NCI-H128 (cell line): ENCODE measurements at regions not wholly inside any gene's neighbourhood (a gene's known extent, or its start where the extent isn't known, plus 50 kb on each side); places are given as distances from the start of the nearest gene placed in this dataset.

Experiments
- DNase-seq: peaks from one replicate; lab custom pipeline; 2025; ENCODE audit not compliant: unreplicated experiment; lab: John Stamatoyannopoulos, UW

DNA sequence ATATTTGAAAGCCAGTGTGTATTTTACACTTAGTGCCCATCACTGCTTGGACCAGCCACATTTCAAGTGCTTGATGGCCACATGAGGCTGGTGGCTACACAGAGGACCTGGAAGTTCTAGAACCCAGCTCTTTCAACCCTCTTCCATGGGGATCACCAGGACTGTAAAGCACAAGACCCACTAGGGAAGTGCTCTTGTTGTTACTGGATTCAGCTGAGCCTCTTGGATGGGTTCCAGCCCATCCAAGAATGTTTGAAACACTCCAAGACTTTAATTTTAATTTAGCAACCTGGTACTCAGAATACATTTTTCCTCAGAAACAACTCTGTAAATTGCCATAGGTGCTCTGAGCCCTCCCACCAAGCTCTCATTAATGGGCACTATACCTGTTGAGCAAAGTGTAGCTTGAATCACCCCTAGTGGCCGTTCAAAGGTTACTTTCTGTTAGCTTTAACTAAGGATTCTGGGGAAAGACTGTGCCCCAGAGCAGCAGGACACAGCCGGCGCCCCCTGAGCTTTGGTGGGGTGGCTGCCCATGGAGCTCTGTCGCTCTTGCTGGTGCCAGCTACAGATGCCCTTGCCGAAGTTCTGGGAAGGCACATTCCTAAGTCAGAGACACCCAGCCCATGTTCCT lies 212.4 kb downstream of the HSD17B3 start:
- no peak for DNase-seq

DNA sequence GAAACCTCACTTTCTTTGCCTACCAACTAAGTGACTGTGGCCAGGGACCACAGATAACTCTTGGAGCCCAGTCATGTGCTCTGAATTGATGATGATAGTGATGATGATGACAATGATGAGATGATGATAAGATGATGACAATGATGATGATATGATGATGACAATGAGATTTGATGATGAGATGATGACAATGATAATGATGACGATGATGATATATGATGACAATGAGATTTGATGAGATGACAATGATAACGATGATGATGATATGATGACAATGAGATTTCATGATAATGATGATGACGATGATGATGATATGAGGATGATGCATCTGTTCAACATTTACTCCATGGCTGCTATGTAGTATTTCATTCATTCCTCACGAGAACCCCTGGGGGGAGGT lies 213.0 kb downstream of the ERCC6L2 start:
- DNase-seq, result no peak

DNA sequence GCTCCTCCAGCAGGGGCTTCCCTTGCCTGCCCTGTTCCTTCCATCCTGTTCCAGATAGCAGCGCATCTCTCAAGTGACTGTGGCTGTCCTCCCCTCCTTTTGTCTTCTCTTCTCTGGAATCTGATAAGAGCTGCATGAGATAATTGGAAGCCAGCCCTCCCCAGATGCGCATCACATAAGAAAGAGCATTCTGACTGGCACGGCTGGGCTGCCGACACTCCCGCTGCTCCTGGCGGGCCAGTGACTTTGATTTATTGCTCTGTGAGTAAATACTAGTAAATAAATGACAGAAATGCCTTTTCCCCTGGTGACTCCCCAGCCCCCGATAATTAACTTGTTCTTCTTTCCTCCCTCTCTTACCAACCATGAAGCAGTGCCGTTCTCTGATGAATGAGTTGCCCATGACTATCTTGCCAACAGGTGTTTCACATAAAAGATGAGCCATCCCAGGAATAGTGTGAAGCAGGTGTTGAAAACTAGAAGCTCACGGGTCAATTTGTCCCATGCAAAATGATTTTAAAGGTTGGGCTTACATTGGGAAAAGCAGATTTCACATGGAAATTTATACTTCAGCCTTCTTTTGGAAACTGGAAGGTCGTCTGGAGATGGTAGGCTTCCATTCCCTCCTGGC lies 212.3 kb downstream of the ERCC6L2 start:
- DNase-seq, result no peak

DNA sequence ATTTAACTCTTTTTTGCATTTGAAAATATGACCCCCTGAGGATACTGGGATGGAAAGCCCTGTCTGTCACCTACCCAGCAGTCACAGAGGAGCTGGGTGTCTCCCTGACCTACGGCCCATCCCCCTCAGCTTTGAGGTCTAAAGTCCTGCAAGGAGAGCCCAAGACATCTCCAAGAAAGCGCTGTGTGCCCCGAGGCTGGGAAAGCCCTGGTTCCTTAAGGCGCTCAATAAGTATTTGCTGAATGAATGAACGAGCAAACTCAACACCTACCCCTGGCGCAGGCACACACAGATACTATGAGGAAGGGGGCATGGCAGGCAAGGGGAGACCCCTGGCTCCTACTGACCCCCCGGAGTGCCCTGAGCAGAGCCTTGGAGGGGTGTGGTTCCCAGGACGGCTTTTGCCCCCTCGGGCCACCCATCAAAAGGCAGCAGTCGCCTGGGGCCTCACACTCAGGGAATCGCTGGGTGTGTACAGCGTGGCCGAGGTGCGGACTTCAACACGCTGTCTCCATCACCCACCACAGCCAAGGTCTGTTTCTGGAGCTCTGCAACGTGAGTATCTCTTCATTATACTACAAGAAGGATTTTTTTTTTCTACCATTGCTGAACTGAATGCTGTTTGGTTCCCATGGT lies 211.6 kb downstream of the ERCC6L2 start:
- DNase-seq, result no peak

DNA sequence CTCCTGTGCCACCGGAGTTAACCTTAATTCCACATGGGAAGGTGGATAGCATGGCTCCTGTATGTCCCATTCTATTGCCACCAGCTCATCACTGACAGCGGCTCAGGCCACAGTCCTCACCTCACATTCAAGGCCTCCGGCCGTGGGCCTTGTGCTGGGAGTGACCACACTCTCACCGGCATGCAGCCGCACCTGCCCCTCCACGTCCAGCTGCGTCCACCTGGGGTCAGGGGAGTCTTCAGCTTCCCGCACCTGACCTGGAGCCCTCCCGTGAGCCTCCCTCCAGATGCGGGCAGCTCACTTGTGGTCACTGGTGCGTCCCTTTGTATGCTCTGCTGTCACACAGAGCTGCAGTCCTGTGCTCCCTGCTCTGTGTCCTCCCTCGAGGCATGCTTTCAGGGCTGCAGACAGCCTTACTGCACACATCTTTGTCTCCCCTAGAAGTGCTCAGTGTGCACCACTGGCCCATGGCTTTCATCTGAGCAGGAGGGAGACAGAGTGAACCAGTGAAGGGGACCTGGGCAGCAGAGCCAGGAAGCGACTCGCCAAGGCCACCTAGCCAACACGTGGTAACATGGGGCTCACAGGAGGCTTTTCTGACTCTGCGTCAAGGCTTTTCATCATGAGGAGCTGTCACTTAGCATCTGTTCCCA lies 210.1 kb downstream of the ERCC6L2 start:
- DNase-seq, result no peak

DNA sequence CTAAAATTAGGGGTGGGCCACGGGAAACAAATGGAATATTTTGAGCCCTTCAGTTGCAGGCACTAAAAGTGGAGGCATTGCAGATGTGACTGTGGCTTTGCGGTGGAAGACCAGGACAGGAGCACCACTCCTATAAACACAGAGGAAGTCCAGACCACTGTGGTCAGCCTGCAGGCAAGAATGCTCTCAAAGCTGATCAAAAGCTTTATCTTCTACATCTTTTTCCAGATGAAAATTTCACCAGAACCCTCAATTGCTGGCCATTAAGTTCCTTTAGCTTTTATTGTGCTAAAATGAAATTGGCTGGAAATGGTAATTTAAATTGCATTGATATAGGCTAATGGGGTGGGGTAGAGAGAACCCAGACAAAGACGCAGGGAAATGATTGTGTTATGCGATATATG lies 208.8 kb downstream of the ERCC6L2 start:
- no peak for DNase-seq

DNA sequence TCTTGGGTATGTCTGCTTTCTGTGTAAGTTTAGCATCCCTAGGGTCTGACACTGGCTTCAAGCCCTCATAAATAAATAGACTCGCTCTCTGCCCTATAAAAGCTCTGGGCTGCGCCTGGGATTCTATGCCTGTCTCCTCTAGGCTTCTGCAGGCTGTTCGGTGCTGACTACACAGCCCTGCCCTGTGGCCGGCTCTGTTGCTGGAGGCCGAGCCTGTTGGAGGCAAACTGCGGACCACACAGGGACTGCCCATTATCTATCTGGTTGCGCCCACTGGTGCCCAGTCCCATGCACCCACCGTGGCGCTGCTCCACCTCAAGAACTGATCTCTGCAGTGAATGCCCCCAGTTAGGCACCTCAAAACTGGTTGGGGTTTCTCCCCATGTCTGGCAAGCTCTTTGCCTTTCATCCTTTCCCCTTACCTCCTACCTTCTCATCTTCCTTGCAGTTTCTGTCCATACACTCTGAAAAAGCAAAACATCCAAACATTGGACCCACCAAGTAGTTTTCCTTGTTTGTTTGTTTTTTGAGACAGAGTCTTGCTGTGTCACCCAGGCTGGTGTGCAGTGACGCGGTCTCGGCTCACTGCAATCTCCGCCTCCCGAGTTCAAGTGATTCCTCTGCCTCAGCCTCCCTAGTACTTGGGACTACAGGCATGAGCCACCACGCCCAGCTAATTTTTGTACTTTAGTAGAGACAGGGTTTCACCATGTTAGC lies 207.2 kb downstream of the ERCC6L2 start:
- DNase-seq, result no peak

DNA sequence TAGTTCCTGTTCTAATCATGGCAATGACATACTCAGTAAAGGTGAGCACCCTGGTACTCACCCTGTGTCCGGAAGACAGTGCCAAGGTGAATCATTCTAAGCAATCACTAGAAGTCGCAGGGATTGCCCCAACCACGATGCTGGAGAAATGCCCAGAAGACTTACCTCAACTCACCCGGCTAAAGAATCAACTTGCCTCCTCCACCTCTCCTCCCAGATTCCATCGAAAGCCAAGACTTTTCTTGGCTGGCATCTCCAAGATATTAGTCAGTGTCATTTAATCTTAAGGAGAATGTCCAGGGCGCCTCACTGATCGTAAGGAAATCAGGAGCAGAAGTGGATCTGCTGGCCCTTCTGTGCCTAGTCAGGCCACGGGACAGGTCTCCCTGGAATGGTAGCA lies 204.9 kb downstream of the ERCC6L2 start:
- DNase-seq, result no peak

DNA sequence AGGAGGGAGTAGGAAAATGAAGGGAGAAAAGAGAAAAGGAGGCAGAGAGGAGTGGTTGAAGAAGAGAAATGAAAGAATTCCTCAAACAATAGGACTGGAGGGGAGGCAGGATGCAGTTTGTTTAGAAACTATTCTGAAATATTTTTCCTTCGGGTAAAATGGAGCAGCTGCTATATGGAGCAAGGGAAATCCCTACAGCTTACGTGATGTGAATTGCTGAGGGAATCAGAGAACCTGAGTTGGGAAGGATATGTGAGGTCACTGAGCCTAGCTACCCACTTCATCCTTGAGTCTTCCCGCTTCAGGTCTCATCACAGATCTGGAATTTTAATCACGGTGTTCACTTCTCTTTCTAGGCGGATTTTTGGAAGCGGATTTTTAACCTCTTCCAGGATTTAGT lies 204.3 kb downstream of the ERCC6L2 start:
- no peak for DNase-seq

DNA sequence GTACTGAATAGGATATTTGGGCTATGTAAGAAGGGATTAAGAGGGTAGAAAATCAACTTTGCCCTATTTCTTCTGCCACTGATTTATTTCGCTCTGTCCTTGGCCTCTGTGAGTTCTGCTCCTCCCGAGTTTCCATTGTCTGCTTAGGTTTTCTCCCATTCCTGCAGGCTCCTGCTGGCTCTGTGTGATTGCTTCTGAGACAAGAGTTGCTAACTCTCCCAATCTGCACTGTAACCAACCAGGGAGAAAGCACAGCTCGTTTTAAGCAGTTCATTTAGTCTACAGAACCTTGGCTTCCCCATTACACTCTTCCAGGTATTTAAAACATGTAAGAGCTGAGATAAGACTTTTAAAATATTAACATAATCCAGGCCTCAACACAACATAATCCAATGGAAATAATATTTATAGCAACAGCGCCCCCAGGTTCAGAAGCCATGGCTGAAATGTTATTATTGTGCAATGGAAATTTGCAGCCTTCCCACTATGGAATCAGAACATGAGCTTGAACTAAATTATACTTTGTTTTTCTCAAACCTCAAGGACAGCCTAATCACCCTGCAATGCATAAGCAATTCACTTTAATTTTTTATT lies 203.5 kb downstream of the ERCC6L2 start:
- DNase-seq, result no peak

DNA sequence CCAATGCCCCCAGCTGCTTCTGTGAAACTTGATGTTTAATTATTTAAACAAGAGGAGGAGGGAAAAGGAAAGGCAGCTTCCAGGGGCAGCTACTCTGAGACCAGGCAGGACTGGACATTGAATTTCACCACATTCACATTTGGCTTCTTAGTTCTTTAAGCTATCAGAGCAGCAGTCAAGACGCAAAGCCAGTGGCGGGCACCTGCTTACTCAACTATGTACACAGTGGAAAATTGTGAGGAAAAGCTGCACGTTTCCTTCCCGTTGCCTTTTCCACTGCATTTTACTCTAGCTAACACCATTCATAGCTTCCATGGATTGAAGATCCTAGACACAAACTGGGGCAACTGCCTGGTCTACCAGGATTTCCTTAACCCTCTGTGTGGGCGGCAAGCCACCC lies 200.3 kb downstream of the ERCC6L2 start:
- no peak for DNase-seq

DNA sequence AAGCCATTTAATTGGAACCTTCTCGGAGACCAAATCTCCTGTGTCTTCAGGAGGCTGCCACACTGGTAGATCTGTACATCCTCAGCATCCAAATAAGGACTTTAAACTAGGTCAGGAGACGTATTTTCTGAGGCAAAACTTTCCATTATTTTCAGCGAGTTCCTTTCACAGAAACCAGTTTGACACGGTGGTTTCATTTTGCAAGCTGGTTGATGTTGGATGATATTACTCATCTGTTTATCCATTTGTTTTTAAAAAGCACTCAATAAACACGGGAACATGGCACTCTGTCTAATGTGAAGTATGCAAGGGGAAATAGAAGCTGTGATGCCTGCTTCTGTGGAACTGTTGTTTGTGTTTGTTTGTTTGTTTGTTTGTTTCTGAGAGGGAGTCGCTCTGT lies 199.6 kb downstream of the ERCC6L2 start:
- DNase-seq, result no peak

DNA sequence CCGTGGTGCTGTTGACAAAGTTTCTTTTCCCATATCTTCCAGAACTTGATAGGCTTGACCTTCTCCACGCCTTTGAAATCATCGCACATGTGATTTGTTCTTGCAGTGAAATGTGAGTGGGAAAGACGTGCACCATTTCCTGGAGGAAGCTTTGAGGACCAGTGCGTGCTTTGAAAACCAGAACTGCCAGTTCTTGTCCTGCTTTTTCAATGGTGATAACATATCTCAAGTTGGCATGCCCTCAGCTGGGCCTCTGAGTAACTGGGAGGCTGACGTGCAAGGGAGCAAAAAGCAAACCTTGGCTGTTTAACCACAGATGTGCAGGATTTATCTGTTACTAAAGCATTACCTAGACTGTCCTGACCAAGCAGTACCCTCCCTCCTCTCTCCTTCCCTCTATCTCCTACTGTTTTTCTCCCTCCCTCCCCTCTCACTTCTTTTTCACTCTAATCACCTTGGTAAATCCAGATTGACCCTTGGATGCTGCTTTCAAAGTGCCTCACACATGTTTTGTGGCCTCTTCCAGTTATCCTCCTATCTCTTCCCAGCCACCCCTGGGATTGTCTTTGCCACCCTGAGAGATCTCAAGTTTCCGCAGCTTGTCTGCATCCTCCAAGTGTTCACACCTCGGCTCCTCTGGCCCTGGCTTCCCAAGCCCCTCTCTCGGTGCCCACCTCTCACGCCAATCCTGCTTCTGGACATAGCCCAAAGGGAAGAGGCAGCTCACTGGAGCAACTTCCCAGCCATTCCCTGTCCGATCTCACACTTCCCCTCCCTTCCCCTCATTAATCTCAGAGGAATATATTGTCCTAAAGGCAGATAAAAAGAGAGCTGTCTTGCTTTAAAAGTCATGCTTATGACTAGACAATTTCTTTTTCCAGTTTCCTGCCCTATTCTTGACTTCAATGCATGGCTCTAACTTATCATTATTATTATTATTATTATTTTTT lies 198.3 kb downstream of the ERCC6L2 start:
- DNase-seq, result no peak

DNA sequence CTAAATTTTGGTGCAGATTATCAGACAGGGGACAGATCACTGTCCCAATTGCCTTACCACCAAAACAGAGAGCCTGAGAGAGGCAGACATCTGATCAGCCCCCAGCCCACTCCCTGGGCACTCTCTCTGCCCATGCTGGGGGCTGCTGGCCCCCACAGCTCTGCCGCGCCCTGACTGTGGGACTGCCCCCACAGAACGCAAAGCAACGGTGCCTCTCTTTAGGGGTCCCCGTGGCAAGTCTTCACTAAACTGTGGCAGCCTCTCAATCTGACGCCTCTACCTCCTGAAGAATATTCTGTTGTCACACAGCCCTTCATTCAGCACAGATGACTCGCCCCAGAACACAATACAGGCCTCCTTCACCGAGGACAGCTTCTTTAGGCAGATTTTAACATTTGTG lies 197.4 kb downstream of the ERCC6L2 start:
- no peak for DNase-seq

DNA sequence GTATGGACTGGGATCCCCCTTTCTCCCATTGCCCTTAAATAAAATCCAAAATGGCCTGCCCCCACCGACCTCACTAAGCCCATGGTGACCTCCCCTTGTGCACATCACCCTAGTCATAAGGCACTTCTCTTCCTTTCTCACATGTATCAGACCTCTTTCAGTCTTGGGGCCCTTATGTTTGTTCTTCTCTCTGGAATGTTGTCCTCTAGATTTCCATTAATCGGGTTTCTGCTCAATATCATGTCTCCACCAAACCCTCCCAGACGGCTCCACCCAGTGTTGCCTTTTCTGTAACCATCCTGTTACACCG lies 196.3 kb downstream of the ERCC6L2 start:
- no peak for DNase-seq

DNA sequence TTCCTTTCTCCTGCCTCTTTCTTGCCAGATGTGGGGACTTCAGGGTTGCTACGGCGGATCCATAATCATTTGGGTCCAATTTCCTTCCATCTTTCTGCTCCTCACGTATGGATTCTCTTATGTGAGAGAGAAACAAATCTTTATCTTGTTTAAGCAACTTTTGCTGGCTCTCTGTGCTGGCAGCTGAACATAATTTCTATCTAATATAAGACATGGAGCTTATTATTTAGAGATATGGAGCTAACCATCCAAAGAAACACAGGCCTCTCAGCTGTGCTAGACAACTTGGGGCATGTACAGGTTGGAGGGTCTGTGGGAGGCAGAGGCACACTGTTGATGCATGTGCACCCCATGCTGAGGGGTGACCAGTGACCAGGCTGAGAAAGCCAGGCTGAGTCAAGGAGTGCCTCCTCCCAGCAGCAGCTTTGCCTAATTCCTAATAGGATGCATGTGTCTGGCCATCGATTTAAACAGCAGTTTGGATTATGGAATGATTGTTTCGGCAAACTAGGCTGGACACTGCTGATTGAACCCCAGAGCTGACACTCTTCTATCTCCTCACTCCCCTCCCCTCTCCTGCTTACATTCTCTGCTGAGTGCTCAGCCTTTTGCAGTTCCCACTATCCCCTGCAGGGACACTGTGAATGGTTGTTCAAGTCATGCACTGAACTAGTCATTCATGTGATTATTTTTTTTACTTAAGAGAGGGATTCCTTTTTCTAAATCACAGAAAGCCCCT lies 195.8 kb downstream of the ERCC6L2 start:
- no peak for DNase-seq

DNA sequence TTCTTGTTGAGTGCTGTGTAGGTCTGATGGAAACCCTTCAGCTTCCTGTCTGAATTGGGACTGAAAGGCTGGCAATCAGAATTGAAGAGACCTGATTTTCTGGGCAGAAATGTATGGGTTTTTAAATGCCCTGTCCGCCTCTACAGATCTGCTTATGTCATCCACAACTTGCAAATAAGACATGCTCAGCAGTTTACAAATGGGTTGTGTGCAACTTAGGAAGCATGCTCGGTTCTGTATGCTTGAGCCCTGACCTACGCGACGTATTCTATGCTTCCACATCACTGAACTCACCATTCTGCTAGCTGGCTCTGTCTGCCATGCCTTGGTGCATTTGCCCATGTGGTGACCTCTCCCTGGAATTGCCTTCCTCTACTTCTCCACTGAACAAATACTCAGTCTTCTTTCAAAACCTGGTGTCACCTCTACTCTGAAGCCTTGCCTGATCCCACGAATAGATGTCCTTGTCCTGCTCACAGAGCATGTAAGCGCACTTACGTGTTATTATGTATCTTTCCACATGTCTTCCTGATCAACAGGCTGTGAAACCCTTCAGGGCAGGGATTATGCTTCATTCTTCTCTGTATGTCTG lies 194.2 kb downstream of the ERCC6L2 start:
- DNase-seq, result no peak

DNA sequence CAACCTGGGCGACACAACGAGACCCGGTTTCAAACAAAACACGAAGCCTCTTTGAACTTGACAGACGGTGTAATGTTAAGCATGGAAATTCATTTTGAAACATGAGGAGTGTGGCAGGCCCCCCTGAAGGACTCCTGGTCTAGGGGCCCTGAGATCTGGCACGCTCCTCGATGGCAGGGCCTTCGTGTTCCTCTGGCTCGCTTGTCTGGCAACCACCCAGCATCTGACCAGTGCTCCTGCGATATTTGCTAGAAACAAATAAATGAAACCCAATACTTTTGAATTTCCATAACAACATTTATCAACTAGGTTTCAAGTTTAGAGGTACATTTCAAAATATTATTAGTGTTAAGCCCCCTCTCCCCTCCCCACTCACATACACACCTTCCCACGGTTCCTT lies 193.0 kb downstream of the ERCC6L2 start:
- no peak for DNase-seq

DNA sequence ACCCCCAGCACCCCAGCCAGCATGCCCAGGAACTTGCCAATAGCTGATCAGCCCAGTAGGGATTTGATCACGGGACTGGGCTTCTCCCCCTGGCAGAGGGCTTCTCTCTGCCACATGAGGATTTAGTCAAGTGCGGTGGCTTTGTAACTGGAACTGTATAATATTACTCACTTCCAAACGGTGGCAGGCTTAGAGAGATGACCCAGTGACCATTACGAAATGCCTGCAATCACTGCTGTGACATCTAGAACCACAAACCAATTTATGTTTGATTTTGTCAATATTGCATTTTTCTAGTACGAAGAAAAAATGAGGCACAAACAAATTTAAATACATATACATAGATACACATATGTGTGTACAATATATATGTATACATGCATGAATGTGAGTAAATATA lies 192.1 kb downstream of the ERCC6L2 start:
- DNase-seq, result no peak
